Muscle of back (tissue), 3 donors: ENCODE measurements at regions not wholly inside any gene's neighbourhood (a gene's known extent, or its start where the extent isn't known, plus 50 kb on each side); places are given as distances from the start of the nearest gene placed in this dataset.

Source experiments
- DNase-seq, 3 donors: peaks; one replicate each; pipeline versions ENCODE4 v3.0.0 to v3.0.0-alpha.2; 2013

DNA sequence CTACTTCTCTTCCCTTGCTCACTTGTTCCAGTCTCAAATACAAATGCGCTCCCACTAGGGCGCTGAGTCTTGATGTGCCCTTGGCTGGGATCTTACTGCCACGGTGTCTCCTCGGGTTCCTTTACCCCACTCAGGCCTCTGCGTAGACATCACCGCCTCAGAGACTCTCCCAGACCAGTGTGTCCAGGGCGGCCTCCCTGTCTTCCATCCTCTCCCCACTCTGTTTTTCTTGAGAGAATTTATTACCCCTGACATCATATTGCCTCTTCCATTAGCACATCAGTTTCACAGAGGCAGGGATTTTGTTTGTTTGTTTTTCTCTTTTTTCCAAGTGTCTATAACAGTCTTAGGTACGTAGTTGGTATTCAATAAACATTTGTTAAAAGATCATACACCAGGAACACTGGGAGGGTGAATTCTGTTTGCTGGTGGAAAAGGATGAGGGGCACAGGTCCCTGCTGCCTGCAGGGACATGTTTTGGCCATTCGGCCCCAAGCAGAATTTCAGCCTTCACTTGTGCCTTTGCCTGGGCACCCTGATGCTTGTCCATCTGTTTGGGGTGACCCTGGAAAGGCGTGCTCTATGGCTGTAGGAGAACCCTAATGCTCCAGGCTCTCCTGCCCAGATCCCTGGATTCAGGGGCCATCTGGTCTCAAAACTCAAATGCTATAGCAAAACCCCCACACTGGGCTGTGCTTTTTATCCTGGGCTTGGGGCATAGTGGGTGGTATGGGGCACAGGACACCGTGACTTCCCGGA is 55.0 kb downstream of the RPL37A start:
- no peak for DNase-seq

DNA sequence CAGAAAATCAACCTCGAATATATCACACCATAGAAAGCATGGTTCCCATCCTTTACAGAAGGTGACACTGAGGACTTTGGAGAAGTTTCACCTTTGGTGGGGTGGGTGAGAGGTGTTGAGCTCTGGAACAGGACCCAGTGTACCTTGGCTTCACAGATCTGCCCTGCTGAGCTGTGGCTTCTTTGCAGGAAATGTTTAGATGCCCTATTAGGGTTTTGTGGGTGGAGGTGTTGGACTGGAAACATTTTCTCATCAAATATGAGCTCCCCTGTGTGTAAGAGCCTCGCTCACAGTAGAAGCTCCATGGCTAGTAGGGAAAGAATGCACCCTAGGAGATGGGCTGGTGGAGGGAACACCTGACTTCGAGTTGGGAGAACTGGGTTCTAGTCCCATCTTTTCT is 55.6 kb downstream of the RPL37A start:
- no peak for DNase-seq

DNA sequence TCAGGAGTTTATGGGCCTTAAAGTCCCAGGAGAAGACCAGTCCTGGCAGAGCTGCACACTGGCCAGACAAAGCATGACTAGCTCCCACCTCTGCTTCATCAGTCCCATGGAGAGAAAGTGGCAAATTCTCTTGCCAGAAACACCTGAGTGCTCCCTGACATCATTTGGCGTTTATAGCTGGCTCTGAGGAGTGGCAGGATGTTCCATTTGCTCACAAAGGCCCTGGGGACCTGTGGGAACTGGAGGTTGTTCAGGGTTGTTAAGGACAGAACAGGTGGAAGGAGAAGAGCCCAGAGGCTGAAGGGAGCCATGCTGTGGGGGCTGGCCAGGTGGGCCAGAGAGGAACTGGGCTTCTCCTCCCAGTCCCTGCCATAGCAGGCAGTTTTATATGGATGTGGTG is 56.1 kb downstream of the RPL37A start:
- DNase-seq, result no peak

DNA sequence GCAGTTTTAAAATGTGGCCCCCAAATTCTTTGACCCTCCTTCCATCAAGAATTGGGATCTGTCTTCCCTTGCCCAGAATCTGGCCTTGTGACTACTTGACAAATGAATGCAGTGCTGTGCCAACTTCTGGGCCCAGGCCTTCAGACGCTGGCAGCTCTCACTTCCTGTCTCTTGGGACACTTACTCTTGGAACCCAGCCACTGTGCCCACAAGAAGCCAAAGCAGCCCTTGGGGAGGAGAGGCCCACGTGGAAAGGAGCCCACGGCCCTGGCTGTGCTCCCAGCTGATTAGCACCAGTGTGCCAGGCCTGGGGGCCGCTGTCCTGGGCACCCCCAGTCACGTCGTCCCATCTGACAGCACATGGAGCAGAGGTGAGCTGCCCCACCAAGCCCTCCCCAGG is 56.6 kb downstream of the RPL37A start:
- no peak for DNase-seq

DNA sequence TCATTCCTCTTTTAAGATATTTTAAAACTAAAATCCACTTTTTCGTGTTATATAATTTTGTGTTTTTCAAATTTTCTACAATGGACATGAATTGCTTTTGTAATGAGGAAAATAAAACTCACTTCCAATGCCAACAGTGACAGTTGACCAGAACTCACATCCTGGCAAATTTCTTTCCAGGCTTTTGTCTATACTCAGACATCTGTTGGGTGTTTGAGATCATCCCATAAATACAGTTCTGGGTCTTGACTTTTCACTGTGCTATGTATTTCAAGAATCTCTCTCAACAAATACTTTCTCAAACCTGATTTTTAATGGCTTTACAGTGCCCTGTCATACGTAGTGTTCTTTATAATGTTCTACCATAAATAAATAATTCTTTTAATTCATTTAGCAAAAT is 57.6 kb downstream of the RPL37A start:
- no peak for DNase-seq

DNA sequence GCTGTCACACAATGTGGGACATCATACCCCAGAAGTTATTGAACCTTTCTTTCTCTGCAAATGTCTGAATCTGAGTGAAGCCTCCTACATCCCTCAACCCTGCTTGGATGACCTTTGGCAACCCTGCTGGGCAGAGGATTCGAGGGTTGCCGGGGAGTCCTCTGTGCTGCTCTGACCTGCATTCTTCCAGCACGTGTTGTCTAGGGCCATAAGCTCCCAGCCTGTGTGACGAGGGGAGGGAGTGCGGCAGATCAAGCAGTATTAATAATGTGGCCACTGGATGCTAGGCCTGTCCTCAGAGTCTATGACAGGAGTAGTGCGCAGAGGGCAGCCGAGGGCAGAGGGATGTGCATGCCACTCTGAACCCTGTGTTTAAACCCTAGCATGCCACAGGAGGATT is 58.8 kb downstream of the RPL37A start:
- DNase-seq, result no peak

DNA sequence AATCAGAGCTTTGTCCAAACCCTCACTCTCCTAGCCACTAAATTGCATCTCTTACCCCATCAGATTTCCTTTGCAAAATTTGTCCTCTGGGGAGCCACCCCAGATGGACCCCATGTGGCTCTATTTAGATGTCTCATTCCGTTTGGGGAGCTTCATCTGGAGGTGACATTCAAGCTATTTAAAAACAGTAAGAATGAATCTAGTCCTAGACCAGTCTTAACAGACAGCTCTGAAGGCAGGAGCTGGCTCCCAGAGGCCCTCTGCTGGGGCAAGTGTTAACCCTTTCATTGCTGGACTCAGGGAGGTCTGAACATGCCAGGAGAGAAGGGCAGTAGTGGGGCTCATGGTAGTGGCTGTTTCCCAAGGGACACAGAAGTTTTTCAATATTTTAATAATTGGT is 59.2 kb downstream of the RPL37A start:
- no peak for DNase-seq

DNA sequence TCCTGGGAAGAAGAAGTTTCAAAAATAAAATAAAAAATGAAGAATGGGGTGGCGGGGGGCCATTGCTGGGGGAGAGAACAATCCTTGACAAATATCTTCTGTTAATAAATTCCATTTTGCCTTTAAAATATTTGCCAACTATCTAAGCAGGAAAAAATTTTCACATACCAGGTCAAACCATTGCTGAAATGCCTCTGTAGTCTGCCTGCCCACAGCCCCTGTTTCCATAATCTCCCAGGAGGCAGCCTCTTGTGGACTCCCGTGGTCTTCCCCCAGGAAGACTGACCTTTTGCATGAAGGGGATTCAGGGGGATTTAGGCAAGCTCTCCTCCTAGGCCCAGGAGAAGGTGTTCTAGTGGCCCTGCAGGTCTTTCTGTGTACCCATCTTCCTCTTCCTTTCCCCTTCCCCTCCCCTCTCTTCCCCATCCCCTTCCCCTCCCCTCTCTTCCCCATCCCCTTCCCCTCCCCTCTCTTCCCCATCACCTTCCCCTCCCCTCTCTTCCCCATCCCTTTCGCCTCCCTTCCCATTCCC is 61.0 kb downstream of the RPL37A start:
- DNase-seq, result no peak

DNA sequence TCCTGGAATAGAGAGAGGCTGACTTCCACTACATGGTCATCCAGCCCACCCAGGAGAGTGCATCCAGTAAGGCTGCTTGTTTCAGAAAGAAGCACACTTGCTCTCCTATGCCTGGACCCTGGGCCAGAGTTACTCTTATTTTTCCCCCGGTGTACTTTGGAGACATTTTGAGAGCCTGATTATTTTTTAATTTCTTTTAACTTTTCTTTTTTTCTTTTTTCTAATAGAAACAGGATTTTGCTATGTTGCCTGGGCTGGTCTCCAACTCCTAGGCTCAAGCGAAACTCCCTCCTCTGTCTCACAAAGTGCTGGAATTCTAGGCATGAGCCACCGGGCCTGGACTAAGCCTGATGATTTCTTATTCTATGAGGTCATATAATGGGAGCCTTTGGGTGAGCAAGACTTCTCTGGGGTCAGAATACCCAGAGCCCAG is 62.2 kb downstream of the RPL37A start:
- DNase-seq, result peak; percentile 72 to 84 (median 76)

DNA sequence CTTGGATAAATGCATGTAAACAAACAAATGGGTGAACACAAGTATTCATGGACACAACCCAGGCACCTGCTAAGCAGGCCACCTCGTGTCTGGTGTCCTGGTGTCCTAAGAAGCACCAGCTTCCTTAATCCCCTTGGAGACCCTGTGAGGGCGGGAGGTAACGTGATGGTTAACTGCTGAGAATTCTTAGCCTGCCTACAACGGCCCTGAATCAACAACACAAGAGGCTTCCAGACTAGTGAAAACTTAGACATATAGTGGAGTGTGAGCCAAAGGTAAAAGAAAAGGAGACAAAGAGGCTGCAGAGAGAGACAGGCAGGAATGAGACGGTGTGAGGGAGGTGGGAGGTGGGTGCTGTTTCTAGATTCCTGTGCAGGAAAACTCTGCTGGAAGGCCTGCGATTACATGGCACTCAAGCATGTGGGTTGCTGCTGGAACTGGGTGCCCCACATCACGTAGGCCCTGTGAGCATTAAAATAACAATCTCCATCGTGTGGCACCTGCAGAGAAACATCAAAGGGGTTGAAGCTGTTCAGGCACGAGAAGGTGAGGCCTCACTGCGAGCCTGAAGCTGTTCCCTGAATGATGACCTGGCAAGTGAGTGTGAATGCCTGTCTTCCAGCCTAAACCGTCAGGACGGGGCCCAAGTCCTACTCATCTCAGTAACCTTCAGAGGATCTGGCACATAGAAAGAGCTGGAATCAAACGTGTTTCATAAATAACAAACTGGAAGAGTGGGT is 64.2 kb downstream of the RPL37A start:
- peak in 1 of 3 donors; percentile 49 for DNase-seq

DNA sequence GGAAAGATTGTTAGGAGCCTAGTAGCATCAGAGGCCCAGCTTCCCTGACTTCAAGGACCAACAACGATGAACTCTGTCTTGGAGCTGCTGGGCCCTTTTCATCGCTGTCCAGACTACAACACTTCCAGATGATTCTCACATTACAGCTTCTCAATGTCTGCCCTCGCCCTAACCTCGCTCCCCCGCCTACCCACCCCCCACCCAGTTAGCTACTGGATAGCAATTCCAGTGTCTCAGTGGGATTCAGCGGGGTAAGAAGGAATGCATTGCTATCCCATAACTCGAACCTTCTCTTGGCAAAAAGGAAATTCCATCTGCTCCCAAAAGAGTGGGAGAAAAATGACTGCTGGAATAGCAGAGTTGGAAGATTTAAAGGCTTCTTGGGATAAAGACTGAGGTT is 65.0 kb downstream of the RPL37A start:
- peak in 2 of 3 donors; percentile 45 to 55 for DNase-seq

DNA sequence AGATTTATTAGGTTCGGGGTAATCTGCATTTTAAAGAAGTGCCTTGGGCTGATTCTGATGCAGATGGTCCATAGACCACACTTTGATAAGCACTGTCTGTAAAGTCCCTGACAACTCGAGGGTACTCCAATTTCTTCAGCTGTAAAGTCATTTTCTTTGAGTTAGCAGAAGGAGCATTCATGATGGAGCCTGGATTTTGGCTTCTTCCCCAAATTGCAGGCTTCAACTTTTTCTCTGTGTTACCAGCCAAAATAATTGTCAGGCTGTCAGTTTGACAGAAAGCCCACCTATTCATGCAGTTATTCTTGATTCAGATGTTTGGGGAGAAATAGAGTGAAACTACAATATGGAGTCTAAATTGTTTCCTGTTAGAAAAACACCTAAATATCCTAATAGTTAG is 66.0 kb downstream of the RPL37A start:
- DNase-seq, result no peak

DNA sequence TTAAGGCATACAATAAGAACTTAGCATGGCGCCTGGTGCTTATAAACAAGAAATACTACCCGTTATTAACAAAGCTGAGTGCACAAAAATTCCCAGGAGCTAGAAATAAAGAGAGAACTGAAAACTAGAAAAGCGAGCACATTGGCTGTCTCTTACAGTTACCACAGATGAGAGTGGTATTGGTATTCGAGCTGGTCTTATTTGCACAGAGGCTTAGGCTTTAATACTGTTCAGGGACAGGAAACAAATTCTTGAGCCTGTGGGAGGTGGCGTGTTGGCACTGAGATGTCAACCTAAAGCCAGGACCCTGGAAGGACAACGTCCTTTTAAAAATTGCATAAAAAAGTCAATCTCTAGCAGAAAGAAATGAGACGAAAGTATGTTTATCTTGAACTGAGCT is 67.3 kb upstream of the IGFBP2 start:
- no peak for DNase-seq

DNA sequence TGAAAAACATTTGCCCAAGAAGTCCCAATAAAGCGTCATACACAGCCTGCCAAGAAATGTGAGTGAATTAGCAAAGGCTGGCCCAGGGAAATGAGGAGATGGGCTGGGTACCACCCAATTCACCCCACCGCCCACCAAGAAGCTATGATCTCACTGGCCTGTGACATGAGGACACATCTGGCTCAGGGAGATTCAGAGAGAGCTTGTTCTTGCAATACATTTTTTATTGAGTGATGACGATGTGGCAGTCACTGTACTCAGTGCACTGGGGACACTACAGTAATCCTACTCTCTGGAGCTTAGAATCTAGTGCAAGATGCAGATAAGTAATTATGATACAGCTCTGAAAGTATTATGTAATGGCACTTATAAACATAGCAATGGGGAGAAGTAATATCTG is 64.6 kb upstream of the IGFBP2 start:
- DNase-seq, result no peak

DNA sequence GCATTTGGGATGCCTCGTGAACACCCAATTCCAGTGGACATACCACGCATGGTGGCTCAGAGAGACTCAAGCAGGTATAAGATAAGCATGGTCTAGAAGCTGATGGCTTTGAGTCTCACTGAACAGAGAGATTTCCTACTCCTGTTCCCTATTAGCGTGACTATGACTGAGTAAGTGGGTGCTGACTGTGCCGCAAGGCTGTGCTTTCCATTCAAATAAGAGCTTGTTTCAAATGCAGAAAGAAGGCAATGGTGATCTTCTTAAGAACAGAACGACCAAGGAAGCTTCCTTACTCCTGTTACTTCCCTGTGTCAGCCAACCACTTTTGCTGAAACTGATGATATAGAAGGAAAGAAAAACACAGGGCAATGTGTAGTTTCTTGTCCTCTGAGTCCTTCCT is 63.5 kb upstream of the IGFBP2 start:
- DNase-seq, result no peak

DNA sequence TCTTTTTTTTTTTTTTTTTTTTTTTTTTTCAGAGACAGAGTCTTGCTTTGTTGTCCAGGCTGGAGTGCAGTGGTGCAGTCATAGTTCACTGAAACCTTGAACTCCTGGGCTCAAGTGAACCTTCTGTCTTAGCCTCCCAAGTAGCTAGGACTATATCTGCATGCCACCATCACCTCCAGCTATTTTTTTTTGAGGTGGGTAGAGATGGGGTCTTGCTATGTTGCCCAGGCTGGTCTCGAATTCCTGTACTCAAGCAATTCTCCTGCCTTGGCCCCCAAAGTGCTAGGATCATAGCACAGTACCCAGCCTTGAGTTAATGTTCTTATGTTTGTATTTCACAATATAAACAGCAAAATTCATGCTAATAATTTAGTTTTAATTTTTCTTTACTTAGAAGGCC is 62.9 kb upstream of the IGFBP2 start:
- DNase-seq, result no peak

DNA sequence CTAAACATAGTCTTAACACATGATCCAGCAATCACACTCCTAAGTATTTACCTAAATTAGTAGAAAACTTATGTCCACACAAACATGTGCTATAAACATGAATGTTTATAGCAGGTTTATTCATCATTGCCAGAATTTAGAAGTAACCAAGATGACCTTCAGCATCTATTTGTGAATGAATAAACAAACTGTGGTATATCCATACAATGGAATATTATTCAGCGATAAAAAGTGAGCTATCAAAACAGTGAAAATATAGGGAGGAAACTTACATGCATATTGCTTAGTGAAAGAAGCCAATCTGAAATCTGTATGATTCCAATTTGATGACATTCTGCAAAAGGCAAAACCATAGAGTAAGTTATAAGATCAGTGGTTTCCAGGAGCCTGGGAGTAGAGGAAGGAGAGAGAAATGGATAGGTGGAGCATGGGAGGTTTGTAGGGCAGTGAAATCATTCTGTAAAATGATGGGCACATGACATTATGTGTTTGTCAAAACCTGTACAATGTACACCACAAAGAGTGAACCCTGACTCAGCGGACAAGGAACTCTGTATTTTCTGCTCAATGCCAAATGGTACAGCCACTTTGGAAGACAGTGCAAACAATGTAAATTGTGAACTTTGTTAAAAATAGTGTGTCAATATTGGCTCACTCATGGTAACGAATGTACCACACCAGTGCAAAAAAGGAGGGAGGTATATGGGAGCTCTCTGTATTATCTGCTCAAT is 61.9 kb upstream of the IGFBP2 start:
- no peak for DNase-seq

DNA sequence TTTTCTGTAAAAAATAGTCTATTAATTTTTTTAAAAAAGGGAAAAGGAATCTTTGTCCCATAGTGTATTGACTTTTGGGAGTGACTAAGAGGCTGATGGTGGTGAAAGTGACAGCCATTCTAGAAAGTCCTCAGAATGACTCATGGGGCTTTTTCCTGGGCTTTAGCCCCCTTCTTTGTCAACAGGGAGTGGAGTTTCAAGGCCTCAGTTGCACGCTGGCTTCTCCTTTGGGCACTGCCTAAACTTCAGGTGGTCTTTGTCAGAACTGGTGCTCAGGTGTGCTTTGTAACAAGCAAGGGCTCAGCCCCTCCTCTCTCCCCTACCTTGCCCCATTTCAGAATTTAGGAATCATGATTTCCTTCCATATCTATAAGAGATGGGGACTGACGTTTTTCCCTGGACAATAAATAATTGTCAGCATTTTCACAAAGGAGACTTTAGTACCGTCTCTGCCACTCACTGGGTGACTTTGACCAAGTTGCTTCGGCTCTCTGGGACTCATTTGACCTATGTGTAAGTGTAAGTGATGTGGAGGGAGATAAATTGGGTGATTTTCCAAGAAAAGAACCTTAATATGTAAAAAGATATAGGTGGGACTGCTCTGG is 61.2 kb upstream of the IGFBP2 start:
- DNase-seq, result no peak

DNA sequence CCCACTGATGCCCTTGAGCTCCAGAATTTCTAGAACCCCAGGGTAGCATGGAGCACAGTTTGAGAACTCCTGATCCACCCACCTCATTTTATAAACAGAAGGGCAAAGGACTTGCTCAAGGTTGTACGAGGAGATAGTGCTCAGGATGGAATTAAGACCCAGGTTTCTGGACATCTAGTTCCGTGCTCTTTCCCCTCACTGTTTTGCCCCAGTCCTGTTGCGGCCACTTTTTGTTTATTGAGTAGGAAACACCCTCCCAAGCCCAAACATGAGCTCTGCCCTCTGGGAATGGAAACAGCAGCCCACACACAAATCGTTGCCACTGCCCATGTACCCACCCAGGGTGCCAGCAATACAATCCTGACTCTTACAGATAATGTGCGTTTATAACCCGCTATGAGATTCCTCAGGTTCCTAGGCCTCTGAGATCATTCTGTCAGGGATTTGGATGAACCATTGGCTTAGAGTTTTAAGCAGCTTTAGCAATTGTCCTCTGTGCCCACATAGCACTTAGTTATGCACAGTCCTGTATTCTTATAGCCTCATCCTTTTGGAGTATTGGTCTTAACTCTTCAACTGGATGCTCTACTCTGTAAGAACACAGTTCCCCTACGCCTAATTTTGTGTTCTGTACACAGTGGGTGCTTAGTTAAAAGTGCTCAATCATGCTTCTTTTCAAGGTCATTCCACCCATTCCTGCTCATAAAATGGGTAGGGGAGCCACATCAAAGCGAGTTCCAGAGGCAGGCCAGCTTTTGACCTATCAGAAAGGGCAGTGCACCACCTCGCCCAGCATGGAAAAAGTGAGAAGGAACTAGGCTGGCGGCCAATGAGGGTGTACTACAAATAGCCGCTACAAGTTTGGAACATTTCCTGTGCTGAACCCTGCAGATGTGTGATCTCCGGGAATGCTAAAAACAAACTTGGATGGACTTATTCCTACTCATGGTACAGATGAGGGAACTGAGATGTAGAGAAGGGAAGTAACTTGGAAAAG is 60.3 kb upstream of the IGFBP2 start:
- peak in 2 of 3 donors; percentile 50 to 58 for DNase-seq

DNA sequence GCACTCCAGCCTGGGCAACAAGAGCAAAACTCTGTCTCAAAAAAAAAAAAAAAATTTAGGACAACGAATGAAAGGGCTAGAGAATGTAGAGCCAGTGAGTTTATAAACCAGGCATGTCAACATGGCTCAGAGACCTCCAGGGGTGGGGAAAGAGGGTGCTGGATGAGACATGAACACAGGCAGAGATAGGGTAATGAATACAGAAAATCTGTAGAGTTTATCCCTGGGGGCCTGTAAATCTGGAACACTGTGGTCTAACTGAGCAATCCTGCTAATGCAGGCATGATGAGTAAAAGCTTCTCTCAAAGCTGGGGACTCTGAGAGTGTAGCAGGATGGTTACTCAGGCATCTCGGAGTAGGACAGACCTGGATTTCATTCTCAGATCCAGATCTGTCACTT is 59.2 kb upstream of the IGFBP2 start:
- peak in 1 of 3 donors; percentile 71 for DNase-seq

DNA sequence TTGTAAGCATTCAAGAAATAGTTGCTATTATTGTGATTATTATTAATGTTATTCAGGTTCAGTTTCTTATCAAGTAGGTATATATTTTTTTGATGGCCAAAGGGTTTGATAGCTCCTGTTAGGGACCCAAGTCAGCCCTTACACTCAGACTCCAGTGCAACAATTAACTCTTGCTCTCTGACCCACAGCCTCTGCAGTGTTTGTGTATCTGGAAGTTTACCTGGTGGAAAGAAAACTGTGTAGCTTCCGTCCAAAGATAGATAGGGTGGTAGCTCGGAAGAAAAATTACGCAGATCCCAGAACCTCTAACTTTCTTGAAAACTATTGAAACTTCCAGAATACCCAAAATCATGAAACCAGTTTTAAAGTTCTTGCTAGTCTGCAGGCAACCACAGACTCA is 58.6 kb upstream of the IGFBP2 start:
- no peak for DNase-seq
